Left lung (tissue), 4 donors: ENCODE measurements at regions not wholly inside any gene's neighbourhood (a gene's known extent, or its start where the extent isn't known, plus 50 kb on each side); places are given as distances from the start of the nearest gene placed in this dataset.

ENCODE experiments used
- ATAC-seq: fragments of 200-7000 bp; cut with Tn5 transposase; one replicate; pipeline ENCODE4 v1.9.1; 2020; ENCODE audit warnings: moderate library complexity
- DNase-seq, 4 donors: peaks; one replicate each; pipeline ENCODE4 v3.0.0-alpha.2; 2013 to 2020
- H3K27ac ChIP-seq, 2 donors: fragments of 200-600 bp; sonication (generic) in 1 of 2; one replicate each; pipeline versions ENCODE4 v1.5.0 to v1.8.0; 2020 to 2021
- H3K27me3 ChIP-seq, 2 donors: fragments of 200-600 bp; sonication (generic) in 1 of 2; one replicate each; pipeline versions ENCODE4 v1.5.0 to v1.8.0; 2020 to 2021
- H3K36me3 ChIP-seq, 2 donors: fragments of 200-600 bp; sonication (generic) in 1 of 2; one replicate each; pipeline versions ENCODE4 v1.5.0 to v1.8.0; 2020 to 2021
- H3K4me1 ChIP-seq, 2 donors: fragments of 200-600 bp; one replicate each; pipeline ENCODE4 v1.8.0; 2021
- H3K4me3 ChIP-seq, 2 donors: fragments of 200-600 bp; sonication (generic) in 1 of 2; one replicate each; pipeline versions ENCODE4 v1.5.0 to v1.8.0; 2020 to 2021; ENCODE audit warnings: mild to moderate bottlenecking in 1 of 2
- H3K9me3 ChIP-seq, 2 donors: fragments of 200-600 bp; sonication (generic) in 1 of 2; one replicate each; pipeline versions ENCODE4 v1.5.0 to v1.8.0; 2020 to 2021
- CTCF ChIP-seq, 2 donors: fragments of 200-600 bp; sonication (generic) in 1 of 2; IDR thresholded peaks; one replicate each; pipeline versions ENCODE4 v1.5.0 to v1.8.0; 2021; ENCODE audit warnings: antibody characterized with exemption in 2 of 2
- intact Hi-C, 2 donors: fragments of 100-400 bp; cut with DNase I; formaldehyde crosslinking; loops; one replicate each; pipeline versions ENCODE4 v1.11.2 to v1.14.2; 2022
- donor health status: DM: no; HTN: yes; CAD: no.
- donor health status: DM: no; HTN: no; CAD: no.

- H3K36me3 ChIP-seq, result no peaks in the 10 kb centered on the region
- no peak for ATAC-seq
- no peak for TF ChIP-seq CTCF (IDR thresholded peaks at IDR 0.05)
- no peak overlapping the region for H3K27ac ChIP-seq
- intact Hi-C loops, result no loop called here
- H3K27me3 ChIP-seq, result no peaks in the 10 kb centered on the region
- no peak for DNase-seq
- no peak overlapping the region for H3K4me3 ChIP-seq
- H3K9me3 ChIP-seq, result peaks cover 0 to 37% of the 10 kb centered on the region in 2 donors
- no peaks in the 10 kb centered on the region for H3K4me1 ChIP-seq
These were observed 226.6 kb upstream of the EXOC2 start for GRCh38 chr6:919500-919899.

- ATAC-seq (no peak), DNase-seq (no peak)
- Histone ChIP-seq H3K36me3 (no peaks in the 10 kb centered on the region), H3K4me3 (no peak overlapping the region), H3K27me3 (no peaks in the 10 kb centered on the region), H3K27ac (no peak overlapping the region), H3K9me3 (peaks cover 0 to 37% of the 10 kb centered on the region in 2 donors), H3K4me1 (no peaks in the 10 kb centered on the region)
- intact Hi-C loops, result no loop called here
- no peak for TF ChIP-seq CTCF (IDR thresholded peaks at IDR 0.05)
These were observed 225.0 kb upstream of the EXOC2 start for GRCh38 chr6:917939-918338.

- no peaks in the 10 kb centered on the region for H3K36me3 ChIP-seq
- ATAC-seq (no peak), DNase-seq (no peak)
- H3K4me1 ChIP-seq, result no peaks in the 10 kb centered on the region
- intact Hi-C loops, result no loop called here
- no peak overlapping the region for H3K4me3 ChIP-seq
- H3K27ac ChIP-seq, result no peak overlapping the region
- H3K9me3 ChIP-seq, result peaks cover 0 to 37% of the 10 kb centered on the region in 2 donors
- no peak for TF ChIP-seq CTCF (IDR thresholded peaks at IDR 0.05)
- no peaks in the 10 kb centered on the region for H3K27me3 ChIP-seq
These were observed 224.4 kb upstream of the EXOC2 start for GRCh38 chr6:917296-917695.

- intact Hi-C loops, result no loop called here
These were observed 223.2 kb upstream of the EXOC2 start for GRCh38 chr6:916131-916530.

More at GRCh38 chr6:916131-916530, 223.2 kb upstream of the EXOC2 start:
- H3K36me3 ChIP-seq, result no peaks in the 10 kb centered on the region
- H3K4me1 ChIP-seq, result no peaks in the 10 kb centered on the region
- H3K27me3 ChIP-seq, result no peaks in the 10 kb centered on the region
- H3K9me3 ChIP-seq, result peaks cover 0 to 26% of the 10 kb centered on the region in 2 donors
- no peak for TF ChIP-seq CTCF (IDR thresholded peaks at IDR 0.05)
- H3K27ac ChIP-seq, result no peak overlapping the region
- ATAC-seq (no peak), DNase-seq (no peak)
- H3K4me3 ChIP-seq, result no peak overlapping the region
